RPMI8226 (cell line): ENCODE measurements at regions not wholly inside any gene's neighbourhood (a gene's known extent, or its start where the extent isn't known, plus 50 kb on each side); places are given as distances from the start of the nearest gene placed in this dataset.
A peak's percentile ranks its signal among the peaks of the same experiment; 100 is the strongest.

Experiments used
- DNase-seq: peaks from one replicate; pipeline ENCODE4 v3.0.0-alpha.2; 2015

- no peak for DNase-seq
Measured at GRCh38 chr11:28636033-28636432, 527.8 kb downstream of the METTL15 start.

- DNase-seq: no peak
Measured at GRCh38 chr11:28632338-28632737, 524.1 kb downstream of the METTL15 start.

- peak; percentile 2 for DNase-seq
Measured at GRCh38 chr11:28631148-28631547, 523.0 kb downstream of the METTL15 start.

- DNase-seq: no peak
Measured at GRCh38 chr11:28629235-28629634, 521.0 kb downstream of the METTL15 start.

- DNase-seq: no peak
Measured at GRCh38 chr11:28628412-28628811, 520.2 kb downstream of the METTL15 start.

GRCh38 chr11:28627690-28628255, 519.6 kb downstream of the METTL15 start:
- no peak for DNase-seq

- DNase-seq: no peak
Measured at GRCh38 chr11:28625532-28625931, 517.3 kb downstream of the METTL15 start.

GRCh38 chr11:28621753-28622152, 513.6 kb downstream of the METTL15 start:
- DNase-seq: no peak

GRCh38 chr11:28619846-28620540, 511.8 kb downstream of the METTL15 start:
- DNase-seq: no peak

GRCh38 chr11:28618416-28618815, 510.2 kb downstream of the METTL15 start:
- no peak for DNase-seq

- DNase-seq: no peak
Measured at GRCh38 chr11:28616160-28616965, 508.2 kb downstream of the METTL15 start.

GRCh38 chr11:28615542-28615941, 507.4 kb downstream of the METTL15 start:
- no peak for DNase-seq

- no peak for DNase-seq
Measured at GRCh38 chr11:28606930-28607329, 498.7 kb downstream of the METTL15 start.

GRCh38 chr11:28599656-28600055, 491.5 kb downstream of the METTL15 start:
- DNase-seq: no peak

- DNase-seq: no peak
Measured at GRCh38 chr11:28598531-28598930, 490.3 kb downstream of the METTL15 start.

- DNase-seq: no peak
Measured at GRCh38 chr11:28596816-28597215, 488.6 kb downstream of the METTL15 start.

GRCh38 chr11:28592141-28592540, 484.0 kb downstream of the METTL15 start:
- DNase-seq: no peak

- DNase-seq: no peak
Measured at GRCh38 chr11:28584992-28585391, 476.8 kb downstream of the METTL15 start.

- no peak for DNase-seq
Measured at GRCh38 chr11:28582506-28582905, 474.3 kb downstream of the METTL15 start.

GRCh38 chr11:28581286-28582242, 473.4 kb downstream of the METTL15 start:
- no peak for DNase-seq

- no peak for DNase-seq
Measured at GRCh38 chr11:28571371-28571770, 463.2 kb downstream of the METTL15 start.

- no peak for DNase-seq
Measured at GRCh38 chr11:28569106-28569505, 460.9 kb downstream of the METTL15 start.
